ENCODE measurements at regions not wholly inside any gene's neighbourhood (a gene's known extent, or its start where the extent isn't known, plus 50 kb on each side); places are given as distances from the start of the nearest gene placed in this dataset.

DNA sequence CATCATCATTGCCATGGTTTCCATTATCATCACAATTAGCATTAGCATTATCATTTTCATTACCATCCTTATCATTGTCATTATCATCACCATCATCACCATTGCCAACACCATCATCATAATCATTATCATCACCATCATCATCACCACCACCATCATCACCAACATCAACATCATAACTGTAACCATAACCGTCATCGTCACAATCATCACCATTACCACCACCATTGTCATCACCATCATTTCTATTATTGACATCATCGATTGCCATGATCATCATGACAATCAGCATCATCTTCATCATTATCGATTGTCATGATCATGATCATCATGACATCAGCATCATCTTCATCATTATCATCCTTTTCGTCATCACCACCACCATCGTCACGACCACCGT, 88.9 kb upstream of the MSX1 start:
- Mint-ChIP-seq H3K9me3 (ENCODE audit: unreplicated experiment) (no peaks in the 10 kb centered on the region), H3K27ac (ENCODE audit: low read depth, unreplicated experiment) (no peak overlapping the region), H3K36me3 (ENCODE audit: insufficient read depth, unreplicated experiment) (peaks cover 4% of the 10 kb centered on the region), H3K4me1 (ENCODE audit: insufficient read depth, unreplicated experiment) (no peaks in the 10 kb centered on the region), H3K27me3 (ENCODE audit: insufficient read depth, unreplicated experiment) (no peaks in the 10 kb centered on the region), H3K4me3 (ENCODE audit: unreplicated experiment) (no peak overlapping the region)
- CTCF ChIA-PET = no interaction called here
- TF ChIP-seq CTCF (IDR thresholded peaks at IDR 0.05; ENCODE audit: unreplicated experiment) = no peak
- intact Hi-C loops (cut with micrococcal nuclease) = no loop called here
- BruUV-seq (replicated peaks) = no TSS peak
- POLR2A ChIA-PET = no interaction called here
- DNase-seq (ENCODE audit: unreplicated experiment) = no peak

DNA sequence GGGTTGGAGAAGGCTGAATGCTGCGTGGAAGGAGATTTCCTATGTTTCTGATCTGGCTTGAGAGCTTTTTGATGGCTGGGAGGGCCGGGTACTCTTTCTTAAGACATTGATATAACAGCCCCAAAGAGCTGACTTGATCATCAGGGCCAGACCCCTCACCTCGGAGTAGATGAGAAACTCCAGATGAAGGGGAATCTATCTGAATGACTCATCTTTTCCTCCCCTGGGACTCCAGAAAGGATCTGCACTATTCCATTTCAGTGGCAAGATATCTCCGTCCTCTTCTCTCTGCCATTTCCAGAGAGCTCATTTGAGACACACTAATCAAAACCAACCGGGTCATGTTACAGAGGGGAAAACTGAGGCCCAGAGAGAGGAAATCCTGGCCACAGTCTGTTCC, 92.9 kb upstream of the MSX1 start:
- Mint-ChIP-seq H3K27ac (ENCODE audit: low read depth, unreplicated experiment) (no peak overlapping the region), H3K27me3 (ENCODE audit: insufficient read depth, unreplicated experiment) (no peaks in the 10 kb centered on the region), H3K9me3 (ENCODE audit: unreplicated experiment) (no peaks in the 10 kb centered on the region), H3K36me3 (ENCODE audit: insufficient read depth, unreplicated experiment) (no peaks in the 10 kb centered on the region), H3K4me3 (ENCODE audit: unreplicated experiment) (no peak overlapping the region), H3K4me1 (ENCODE audit: insufficient read depth, unreplicated experiment) (no peaks in the 10 kb centered on the region)
- ChIA-PET CTCF (interaction anchor here (0.8 kb wide), 1 partner anchor 287 kb away, joined by 3 read pairs; no protein-coding TSS in a partner anchor), POLR2A (interaction anchor here (0.7 kb wide), 1 partner anchor 30 kb away, joined by 3 read pairs; no protein-coding TSS in a partner anchor)
- no peak for DNase-seq (ENCODE audit: unreplicated experiment)
- intact Hi-C loops (cut with micrococcal nuclease) = no loop called here
- BruUV-seq (replicated peaks) = no TSS peak
- no peak for TF ChIP-seq CTCF (IDR thresholded peaks at IDR 0.05; ENCODE audit: unreplicated experiment)

- no peaks in the 10 kb centered on the region for H3K4me1 Mint-ChIP-seq (ENCODE audit: insufficient read depth, unreplicated experiment)
- H3K36me3 Mint-ChIP-seq (ENCODE audit: insufficient read depth, unreplicated experiment) = no peaks in the 10 kb centered on the region
- intact Hi-C loops (cut with micrococcal nuclease) = no loop called here
- H3K9me3 Mint-ChIP-seq (ENCODE audit: unreplicated experiment) = no peaks in the 10 kb centered on the region
- no peak for TF ChIP-seq CTCF (IDR thresholded peaks at IDR 0.05; ENCODE audit: unreplicated experiment)
- DNase-seq (ENCODE audit: unreplicated experiment) = no peak
- no TSS peak for BruUV-seq (replicated peaks)
- no peaks in the 10 kb centered on the region for H3K27me3 Mint-ChIP-seq (ENCODE audit: insufficient read depth, unreplicated experiment)
- no peak overlapping the region for H3K27ac Mint-ChIP-seq (ENCODE audit: low read depth, unreplicated experiment)
- ChIA-PET CTCF (no interaction called here), POLR2A (no interaction called here)
- no peak overlapping the region for H3K4me3 Mint-ChIP-seq (ENCODE audit: unreplicated experiment)
Observed at GRCh38 chr4:4765811-4766210, 93.7 kb upstream of the MSX1 start.

- no peak for TF ChIP-seq CTCF (IDR thresholded peaks at IDR 0.05; ENCODE audit: unreplicated experiment)
- H3K27me3 Mint-ChIP-seq (ENCODE audit: insufficient read depth, unreplicated experiment) = no peaks in the 10 kb centered on the region
- H3K36me3 Mint-ChIP-seq (ENCODE audit: insufficient read depth, unreplicated experiment) = no peaks in the 10 kb centered on the region
- ChIA-PET CTCF (no interaction called here), POLR2A (no interaction called here)
- intact Hi-C loops (cut with micrococcal nuclease) = no loop called here
- no TSS peak for BruUV-seq (replicated peaks)
- no peaks in the 10 kb centered on the region for H3K4me1 Mint-ChIP-seq (ENCODE audit: insufficient read depth, unreplicated experiment)
- no peak overlapping the region for H3K4me3 Mint-ChIP-seq (ENCODE audit: unreplicated experiment)
- H3K27ac Mint-ChIP-seq (ENCODE audit: low read depth, unreplicated experiment) = no peak overlapping the region
- DNase-seq (ENCODE audit: unreplicated experiment) = no peak
- no peaks in the 10 kb centered on the region for H3K9me3 Mint-ChIP-seq (ENCODE audit: unreplicated experiment)
Observed at GRCh38 chr4:4764558-4764905, 94.9 kb upstream of the MSX1 start.

Data from MCF 10A (cell line).